Posterior cingulate gyrus (tissue), 11 donors: ENCODE measurements at regions not wholly inside any gene's neighbourhood (a gene's known extent, or its start where the extent isn't known, plus 50 kb on each side); places are given as distances from the start of the nearest gene placed in this dataset.
"Not testable (repeated sequence)": the region's sequence is repeated elsewhere in the genome, so short reads cannot be mapped to it uniquely, and the experiment has no call there.

ENCODE experiments used
- DNase-seq, 10 donors: peaks; one replicate each; pipeline versions ENCODE4 v3.0.0 to v3.0.0-alpha.2; 2020 to 2021; ENCODE audit warnings: mixed read lengths in 3 of 10
- intact Hi-C: fragments of 100-400 bp; cut with DNase I; formaldehyde crosslinking; loops from one replicate; pipeline ENCODE4 v1.15.1; 2023

DNA sequence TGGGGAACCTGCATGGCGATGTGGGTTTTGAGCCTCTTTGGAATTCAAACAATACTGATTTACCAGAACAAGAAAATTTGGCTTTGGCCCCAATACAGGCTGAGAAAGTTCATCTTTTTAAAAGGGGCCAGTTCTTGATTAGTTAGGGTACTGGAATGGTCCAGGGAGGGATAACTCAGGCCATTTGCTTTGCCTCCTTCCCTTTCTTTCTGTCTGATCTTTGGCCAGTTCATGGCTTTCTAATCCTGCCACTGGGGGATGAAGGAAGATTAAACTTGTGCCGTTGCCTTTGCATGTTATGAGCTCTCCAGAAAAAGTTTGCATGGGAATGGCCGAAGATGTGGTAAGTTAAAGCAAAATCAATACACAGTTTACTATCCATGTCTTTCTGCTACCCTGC is 78.4 kb downstream of the ADAMTS15 start:
- intact Hi-C loops, result no loop called here
- no peak for DNase-seq

GRCh38 chr11:130527636-130528297 is 79.3 kb downstream of the ADAMTS15 start:
- intact Hi-C loops, result no loop called here

DNA sequence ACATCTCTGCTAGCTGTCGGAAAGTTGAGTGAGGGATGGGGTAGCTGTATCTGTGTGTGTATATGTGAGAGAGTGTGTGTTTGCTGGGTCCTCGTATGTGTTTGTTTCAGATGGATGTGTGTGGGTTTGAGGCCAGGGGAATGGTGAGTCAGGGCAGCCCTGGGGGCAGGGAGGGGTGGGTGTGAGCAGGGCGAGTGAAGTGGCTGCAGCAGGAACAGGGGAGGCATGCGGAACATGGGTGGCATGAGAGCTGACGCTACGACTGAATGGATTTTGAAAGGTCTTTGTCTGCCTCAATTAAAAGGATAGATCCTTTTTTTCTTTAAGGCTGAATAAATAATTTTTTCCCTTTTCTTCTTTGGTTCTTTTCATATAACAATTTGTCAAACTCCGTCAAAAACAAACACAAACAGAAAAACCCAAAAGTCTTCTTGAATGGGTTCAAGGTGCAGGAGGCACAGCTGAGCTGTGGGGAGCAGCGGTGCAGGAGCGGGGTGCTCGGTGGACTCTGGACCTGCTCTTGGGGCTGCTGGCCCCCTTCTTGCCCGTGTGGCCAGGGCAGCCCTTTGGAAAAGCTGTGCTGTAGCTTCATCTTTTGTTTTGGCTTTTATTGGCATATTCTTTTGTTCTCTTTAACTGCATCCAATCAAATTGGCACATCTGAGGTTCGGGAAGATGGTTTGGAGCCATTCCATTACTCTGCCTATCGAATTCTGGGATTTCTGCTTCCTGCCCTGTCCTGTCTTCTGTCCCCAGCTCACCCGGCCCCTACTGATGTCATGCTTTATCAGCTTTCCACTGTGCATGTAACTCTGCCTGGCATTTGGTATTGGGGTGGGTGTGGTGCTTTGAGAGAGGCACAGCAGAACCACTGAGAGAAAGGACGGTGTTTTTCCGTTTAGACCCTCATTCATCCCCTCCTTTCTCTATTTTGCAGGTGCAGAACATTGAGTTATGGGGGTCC is 80.1 kb downstream of the ADAMTS15 start:
- intact Hi-C loops, result no loop called here
- DNase-seq, result no peak

More at GRCh38 chr11:130527636-130528297, 79.3 kb downstream of the ADAMTS15 start:
- DNase-seq, result no peak

DNA sequence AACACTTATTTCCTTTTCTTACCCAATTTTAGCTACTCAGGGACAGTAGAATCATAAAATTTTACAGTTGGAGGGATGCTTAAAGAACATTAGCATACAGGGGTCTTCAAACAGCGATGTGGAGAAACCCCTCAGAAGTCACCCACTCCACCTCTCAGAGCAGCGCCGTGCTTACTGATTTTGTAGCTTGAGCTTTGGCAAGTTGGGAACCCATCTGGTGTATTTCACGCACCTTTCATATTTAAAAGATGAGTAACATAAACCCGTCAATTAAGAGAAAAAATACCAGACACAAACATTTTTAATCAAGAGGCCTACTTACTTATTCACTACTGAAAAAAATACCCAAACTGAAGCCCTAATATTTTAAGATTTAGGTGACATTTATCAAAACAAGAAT is 80.9 kb downstream of the ADAMTS15 start:
- no peak for DNase-seq
- intact Hi-C loops, result no loop called here

DNA sequence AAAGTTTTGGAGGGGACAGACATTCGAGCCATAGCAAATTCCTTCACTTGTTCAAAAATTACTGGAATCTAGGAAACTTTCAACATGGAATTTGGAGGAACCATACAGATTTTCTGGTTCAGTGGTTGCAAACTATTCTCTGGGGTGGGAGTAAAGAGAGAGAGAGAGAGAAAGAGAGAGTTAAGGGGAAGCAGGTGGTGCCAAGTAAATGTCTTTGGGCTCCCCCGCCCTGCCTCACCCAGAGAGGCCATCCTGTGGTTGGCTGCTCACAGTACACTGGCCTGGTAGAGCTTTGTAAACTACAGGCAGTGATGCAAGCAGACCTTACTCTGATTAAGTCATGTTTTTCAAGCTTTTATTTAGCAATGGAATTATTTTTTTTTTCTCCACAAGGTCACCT is 82.6 kb downstream of the ADAMTS15 start:
- intact Hi-C loops, result no loop called here
- DNase-seq, result no peak

- intact Hi-C loops, result no loop called here
- DNase-seq, result no peak
Observed at GRCh38 chr11:130533113-130533798, 84.8 kb downstream of the ADAMTS15 start.

GRCh38 chr11:130533871-130534270 is 85.4 kb downstream of the ADAMTS15 start:
- no peak for DNase-seq
- intact Hi-C loops, result no loop called here

GRCh38 chr11:130534551-130534950 is 86.1 kb downstream of the ADAMTS15 start:
- DNase-seq, result no peak
- intact Hi-C loops, result no loop called here

GRCh38 chr11:130535520-130535919 is 87.1 kb downstream of the ADAMTS15 start:
- intact Hi-C loops, result no loop called here
- no peak for DNase-seq

- intact Hi-C loops, result no loop called here
- no peak for DNase-seq
Observed at GRCh38 chr11:130536106-130537040, 87.9 kb downstream of the ADAMTS15 start.

GRCh38 chr11:130539680-130540079 is 91.2 kb downstream of the ADAMTS15 start:
- intact Hi-C loops, result not testable (repeated sequence)

GRCh38 chr11:130544266-130544665 is 95.8 kb downstream of the ADAMTS15 start:
- peak in 1 of 10 donors; percentile 25 for DNase-seq
- intact Hi-C loops, result no loop called here

More at GRCh38 chr11:130539680-130540079, 91.2 kb downstream of the ADAMTS15 start:
- not testable (repeated sequence) for DNase-seq

- no peak for DNase-seq
- intact Hi-C loops, result no loop called here
Observed at GRCh38 chr11:130545449-130546072, 97.1 kb downstream of the ADAMTS15 start.

- DNase-seq, result no peak
- intact Hi-C loops, result no loop called here
Observed at GRCh38 chr11:130546438-130546837, 98.0 kb downstream of the ADAMTS15 start.

DNA sequence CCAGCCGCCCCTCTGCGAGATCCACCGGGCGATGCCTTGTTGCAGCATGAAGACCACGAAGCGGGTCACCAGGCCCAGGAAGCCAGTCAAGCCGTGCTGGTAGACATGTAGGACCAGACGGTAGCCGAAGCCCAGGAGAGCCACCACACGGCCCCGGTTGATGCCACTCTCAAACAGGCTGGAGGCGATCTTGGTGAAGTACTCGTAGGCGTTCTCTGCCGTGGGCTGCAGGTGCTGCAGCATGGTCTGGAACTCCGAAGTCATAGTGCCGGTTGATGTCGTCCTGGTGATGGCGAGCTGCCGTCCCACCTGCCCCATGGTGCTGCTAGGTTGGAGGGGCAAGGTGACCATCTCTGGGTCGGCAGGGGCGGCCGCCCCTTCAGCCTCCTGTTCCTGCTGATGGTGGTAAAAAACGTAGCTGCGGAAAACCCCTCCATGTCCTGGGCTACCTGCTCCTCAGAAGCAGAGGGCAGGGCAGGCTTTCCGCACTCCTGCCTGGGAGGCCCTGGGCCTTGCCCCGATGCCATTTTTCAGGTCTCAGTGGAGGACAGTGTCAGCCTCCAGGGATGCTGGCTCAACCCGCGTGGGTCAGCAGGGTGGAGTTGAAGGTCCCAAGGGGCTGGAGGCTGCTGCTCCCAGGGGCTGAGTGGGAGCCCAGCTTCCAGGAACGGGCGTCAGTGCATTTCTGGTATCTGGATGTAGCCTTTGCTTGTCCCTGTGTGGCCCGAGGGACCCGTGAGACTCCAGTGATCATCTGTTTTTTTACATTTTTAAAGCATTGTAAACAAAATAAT is 98.7 kb downstream of the ADAMTS15 start:
- intact Hi-C loops, result no loop called here

DNA sequence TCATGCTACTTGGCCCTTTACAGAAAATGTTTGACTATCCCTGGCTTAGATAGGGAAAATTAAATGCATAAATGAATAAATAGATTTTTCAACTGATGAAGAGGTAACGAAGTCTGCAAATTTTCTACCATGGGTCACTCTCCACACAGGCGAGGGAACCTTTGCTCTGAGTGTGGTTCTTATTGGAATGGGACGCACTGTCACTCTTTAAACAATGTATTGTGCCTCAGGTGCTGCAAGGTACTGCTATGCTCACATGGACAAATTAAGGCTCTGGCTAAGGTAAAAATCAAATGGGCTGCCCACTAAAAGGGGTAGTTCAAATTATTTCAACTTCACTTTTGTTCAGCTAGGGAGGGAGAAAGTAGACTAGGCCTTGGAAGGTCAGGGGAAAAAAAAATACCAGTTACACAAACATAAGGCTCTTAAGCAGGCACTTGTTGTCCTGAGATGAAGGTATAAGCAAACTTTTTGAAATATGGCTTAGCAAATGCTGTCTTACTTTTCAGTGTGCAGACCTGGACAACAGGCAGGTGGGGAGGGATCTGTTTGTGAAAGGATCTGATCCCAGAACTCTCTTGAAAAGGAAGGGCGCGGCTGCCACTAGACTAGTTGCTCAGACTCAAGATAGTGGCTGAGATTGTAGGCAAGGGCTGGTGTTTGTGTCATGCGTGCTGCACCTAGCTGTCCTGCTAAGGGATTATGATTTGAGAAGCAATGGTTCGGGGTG is 99.5 kb downstream of the ADAMTS15 start:
- DNase-seq, result no peak

More for the DNA sequence above, 98.7 kb downstream of the ADAMTS15 start:
- DNase-seq, result no peak

DNA sequence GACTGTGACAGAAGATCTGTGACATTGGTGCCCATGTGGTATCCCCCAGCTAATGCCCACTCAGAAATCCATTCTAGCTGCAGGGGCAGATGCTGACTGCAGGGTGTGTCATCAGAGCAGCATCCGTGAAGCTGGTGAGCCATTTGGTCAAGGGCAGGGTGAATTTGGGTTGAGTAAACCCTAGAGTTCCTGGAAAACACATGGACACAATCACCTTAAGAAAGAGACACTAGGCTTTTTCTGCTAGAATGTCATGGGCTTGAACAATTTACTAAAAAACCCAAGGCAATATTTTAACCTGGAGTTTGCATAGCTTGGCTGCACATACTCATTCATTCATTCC is 100.0 kb downstream of the ADAMTS15 start:
- intact Hi-C loops, result no loop called here
- peak in 1 of 10 donors; percentile 2 for DNase-seq

More for the DNA sequence above, 99.5 kb downstream of the ADAMTS15 start:
- intact Hi-C loops, result no loop called here

GRCh38 chr11:130549393-130549999 is 101.1 kb downstream of the ADAMTS15 start:
- DNase-seq, result no peak
- intact Hi-C loops, result no loop called here
